H9 (cell line): ENCODE measurements at regions not wholly inside any gene's neighbourhood (a gene's known extent, or its start where the extent isn't known, plus 50 kb on each side); places are given as distances from the start of the nearest gene placed in this dataset.

Experiments used
- DNase-seq: peaks from one replicate; pipeline ENCODE4 v3.0.0-alpha.2; 2017
- H2AFZ ChIP-seq: one replicate; pipeline ENCODE4 v1.6.1; 2013; ENCODE audit warnings: mild to moderate bottlenecking, low read length, control low read depth, moderate library complexity
- H2AK5ac ChIP-seq: 2 replicates; pipeline ENCODE4 v1.6.1; 2013; ENCODE audit warnings: low read length, control low read depth, mixed read lengths; ENCODE audit not compliant: insufficient read length
- H2BK120ac ChIP-seq: one replicate; pipeline ENCODE4 v1.6.1; 2013; ENCODE audit warnings: low read depth, mild to moderate bottlenecking, low read length, control low read depth, inconsistent platforms; ENCODE audit not compliant: poor library complexity, severe bottlenecking
- H2BK12ac ChIP-seq: 2 replicates; pipeline ENCODE4 v1.6.1; 2013; ENCODE audit warnings: low read length, control low read depth, mixed read lengths, low read depth; ENCODE audit not compliant: insufficient read length
- H2BK15ac ChIP-seq: 2 replicates; pipeline ENCODE4 v1.6.1; 2013; ENCODE audit warnings: low read depth, low read length, control low read depth
- H2BK20ac ChIP-seq: one replicate; pipeline ENCODE4 v1.6.1; 2013; ENCODE audit warnings: low read depth, mild to moderate bottlenecking, low read length, control low read depth, inconsistent platforms; ENCODE audit not compliant: poor library complexity, severe bottlenecking
- H2BK5ac ChIP-seq: 2 replicates; pipeline ENCODE4 v1.6.1; 2013; ENCODE audit warnings: low read length, control low read depth, mixed read lengths; ENCODE audit not compliant: insufficient read length
- H3K14ac ChIP-seq: 2 replicates; pipeline ENCODE4 v1.6.1; 2013; ENCODE audit warnings: low read length, control low read depth; ENCODE audit not compliant: insufficient read depth
- H3K18ac ChIP-seq: 2 replicates; pipeline ENCODE4 v1.6.1; 2013; ENCODE audit warnings: low read depth, mild to moderate bottlenecking, mixed read lengths, low read length, control low read depth; ENCODE audit not compliant: insufficient read length
- H3K23ac ChIP-seq: 2 replicates; pipeline ENCODE4 v1.6.1; 2013; ENCODE audit warnings: low read length, control low read depth, mixed read lengths, low read depth; ENCODE audit not compliant: insufficient read length
- H3K23me2 ChIP-seq: 2 replicates; pipeline ENCODE4 v1.6.1; 2013; ENCODE audit warnings: low read depth, mild to moderate bottlenecking, mixed read lengths, low read length, control low read depth; ENCODE audit not compliant: insufficient read length, poor library complexity, severe bottlenecking
- H3K27ac ChIP-seq: 2 replicates; pipeline ENCODE4 v1.5.1; 2013; ENCODE audit warnings: low read length, control low read depth, mixed read lengths, low read depth; ENCODE audit not compliant: insufficient read length
- H3K27me3 ChIP-seq: 2 replicates; pipeline ENCODE4 v1.6.1; 2013; ENCODE audit warnings: low read length, control low read depth, inconsistent platforms; ENCODE audit not compliant: insufficient read depth
- H3K4ac ChIP-seq: 2 replicates; pipeline ENCODE4 v1.6.1; 2013; ENCODE audit warnings: low read depth, mild to moderate bottlenecking, control low read depth, inconsistent platforms, low read length, moderate library complexity
- H3K4me1 ChIP-seq: 2 replicates; pipeline ENCODE4 v1.6.1; 2013; ENCODE audit warnings: low read length, control low read depth, inconsistent platforms; ENCODE audit not compliant: insufficient read depth
- H3K4me2 ChIP-seq: 2 replicates; pipeline ENCODE4 v1.6.1; 2013; ENCODE audit warnings: low read length, control low read depth, mixed read lengths; ENCODE audit not compliant: insufficient read length, insufficient read depth
- H3K56ac ChIP-seq: 2 replicates; pipeline ENCODE4 v1.6.1; 2013; ENCODE audit warnings: low read depth, mild to moderate bottlenecking, mixed read lengths, low read length, control low read depth; ENCODE audit not compliant: insufficient read length
- H3K79me1 ChIP-seq: 2 replicates; pipeline ENCODE4 v1.6.1; 2013; ENCODE audit warnings: low read depth, mild to moderate bottlenecking, moderate library complexity, low read length, control low read depth, inconsistent platforms; ENCODE audit not compliant: insufficient read depth, poor library complexity, severe bottlenecking
- H3K79me2 ChIP-seq: 2 replicates; pipeline ENCODE4 v1.6.1; 2013; ENCODE audit warnings: low read length, control low read depth, inconsistent platforms; ENCODE audit not compliant: insufficient read depth
- H3K9ac ChIP-seq: 2 replicates; pipeline ENCODE4 v1.6.1; 2013; ENCODE audit warnings: low read length, control low read depth, mixed read lengths; ENCODE audit not compliant: insufficient read length; ENCODE audit errors: extremely low read depth
- H3K9me3 ChIP-seq: one replicate; pipeline ENCODE4 v1.6.1; 2013; ENCODE audit warnings: low read depth, low read length, inconsistent platforms; ENCODE audit not compliant: control insufficient read depth
- H3T11ph ChIP-seq: one replicate; pipeline ENCODE4 v1.6.1; 2013; ENCODE audit warnings: mild to moderate bottlenecking, low read length, control low read depth, inconsistent platforms
- H4K20me1 ChIP-seq: one replicate; pipeline ENCODE4 v1.6.1; 2013; ENCODE audit not compliant: control insufficient read depth, insufficient read length, insufficient read depth
- H4K5ac ChIP-seq: 2 replicates; pipeline ENCODE4 v1.6.1; 2013; ENCODE audit warnings: low read depth, mild to moderate bottlenecking, mixed read lengths, low read length, control low read depth; ENCODE audit not compliant: insufficient read length
- H4K8ac ChIP-seq: replicated peaks from 2 replicates; pipeline ENCODE4 v1.6.1; 2013; ENCODE audit warnings: low read length, control low read depth, mixed read lengths, low read depth; ENCODE audit not compliant: insufficient read length
- H4K91ac ChIP-seq: 2 replicates; pipeline ENCODE4 v1.6.1; 2013; ENCODE audit warnings: low read depth, mild to moderate bottlenecking, moderate library complexity, mixed read lengths, low read length, control low read depth; ENCODE audit not compliant: insufficient read length
- H3K27ac Mint-ChIP-seq, 3 experiments: 2 replicates in 2 of 3; 3 replicates in 1 of 3; pipeline ENCODE4 v1.8.0; 2020 to 2021; ENCODE audit warnings: mixed read lengths in 3 of 3, mild to moderate bottlenecking in 1 of 3, moderate library complexity in 1 of 3
- H3K27me3 Mint-ChIP-seq: 2 replicates; pipeline ENCODE4 v1.8.0; 2021; ENCODE audit warnings: low read depth, mild to moderate bottlenecking, moderate library complexity, mixed read lengths
- H3K36me3 Mint-ChIP-seq, 3 experiments: 2 replicates in 2 of 3; 3 replicates in 1 of 3; pipeline ENCODE4 v1.8.0; 2020 to 2021; ENCODE audit warnings: low read depth in 3 of 3, mixed read lengths in 3 of 3; ENCODE audit not compliant: insufficient read depth in 1 of 3
- H3K4me1 Mint-ChIP-seq, 2 experiments: 2 replicates each; pipeline ENCODE4 v1.8.0; 2020; ENCODE audit warnings: mixed read lengths in 2 of 2
- H3K4me3 Mint-ChIP-seq, 2 experiments: 2 replicates in 1 of 2; 3 replicates in 1 of 2; pipeline ENCODE4 v1.8.0; 2020 to 2021; ENCODE audit warnings: mild to moderate bottlenecking in 2 of 2, mixed read lengths in 2 of 2, moderate library complexity in 1 of 2
- H3K9me3 Mint-ChIP-seq, 2 experiments: 2 replicates in 1 of 2; 3 replicates in 1 of 2; pipeline ENCODE4 v1.8.0; 2020; ENCODE audit warnings: mild to moderate bottlenecking in 2 of 2, mixed read lengths in 2 of 2, moderate library complexity in 1 of 2
- WGBS: extraction: QIAGEN DNeasy Blood & Tissue Kit; methylation state at CpG from one replicate; pipeline ENCODE4 v1.1.7; 2013; ENCODE audit warnings: missing lambda C conversion rate, low lambda C conversion rate, mixed read lengths; ENCODE audit not compliant: insufficient read length; ENCODE audit errors: extremely low coverage; 5-methylcytosine and 5-hydroxymethylcytosine counted together
- TF ChIP-seq, protein P1 (sequence below): fragments of 200-600 bp; sonication (generic); conservative IDR thresholded peaks from 3 replicates; pipeline ENCODE4 v1.8.0; 2021; ENCODE audit warnings: antibody characterized with exemption, mild to moderate bottlenecking

DNA sequence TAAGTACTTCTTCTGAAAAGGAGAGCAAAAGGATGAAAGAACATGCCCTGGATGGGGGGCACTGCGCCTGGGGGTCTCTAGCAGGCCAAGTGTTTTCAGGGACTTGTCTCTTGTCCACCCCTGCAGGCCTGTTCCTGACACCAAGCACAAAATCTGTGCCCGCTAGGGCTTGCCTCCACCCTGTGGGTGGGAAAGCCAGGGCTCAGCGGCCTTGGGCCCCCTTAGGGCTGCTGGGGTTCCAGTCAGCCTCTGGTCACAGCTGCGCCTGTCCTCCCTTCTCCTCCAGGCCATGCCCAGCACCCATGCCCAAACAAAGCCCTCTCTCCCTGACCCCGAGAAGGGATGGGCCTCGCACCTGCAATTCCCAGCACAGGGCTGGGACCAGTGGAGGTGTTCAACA lies 71.1 kb upstream of the TRPM1 start:
- Histone ChIP-seq H4K20me1 (no peaks in the 10 kb centered on the region), H3K23ac (no peak overlapping the region), H2BK20ac (no peak overlapping the region), H4K5ac (no peak overlapping the region), H3K4me1 (no peaks in the 10 kb centered on the region), H4K91ac (no peak overlapping the region), H3K23me2 (no peaks in the 10 kb centered on the region), H3K79me1 (no peaks in the 10 kb centered on the region), H3K4me2 (no peak overlapping the region), H3K4ac (no peak overlapping the region), H3K79me2 (no peaks in the 10 kb centered on the region), H2AK5ac (no peak overlapping the region), H3K56ac (no peak overlapping the region), H2BK15ac (no peak overlapping the region), H2BK5ac (no peak overlapping the region), H2AFZ (no peak overlapping the region), H4K8ac (no peak overlapping the region), H3K18ac (no peak overlapping the region), H3K9ac (no peak overlapping the region), H3K27ac (no peak overlapping the region), H3K27me3 (no peaks in the 10 kb centered on the region), H3K9me3 (no peaks in the 10 kb centered on the region), H2BK12ac (no peak overlapping the region), H3K14ac (no peak overlapping the region), H2BK120ac (no peak overlapping the region), H3T11ph (no peak overlapping the region)
- H3K4me3 Mint-ChIP-seq, result no peak overlapping the region
- peaks cover 5 to 7% of the 10 kb centered on the region in 2 experiments for H3K4me1 Mint-ChIP-seq
- H3K9me3 Mint-ChIP-seq, result no peaks in the 10 kb centered on the region
- H3K27me3 Mint-ChIP-seq, result peaks cover 4% of the 10 kb centered on the region
- H3K27ac Mint-ChIP-seq, result no peak overlapping the region
- no CpG with 5 or more reads among the region's 6 CpGs for WGBS
- no peak for DNase-seq
- no peaks in the 10 kb centered on the region for H3K36me3 Mint-ChIP-seq
- TF ChIP-seq, protein P1, sequence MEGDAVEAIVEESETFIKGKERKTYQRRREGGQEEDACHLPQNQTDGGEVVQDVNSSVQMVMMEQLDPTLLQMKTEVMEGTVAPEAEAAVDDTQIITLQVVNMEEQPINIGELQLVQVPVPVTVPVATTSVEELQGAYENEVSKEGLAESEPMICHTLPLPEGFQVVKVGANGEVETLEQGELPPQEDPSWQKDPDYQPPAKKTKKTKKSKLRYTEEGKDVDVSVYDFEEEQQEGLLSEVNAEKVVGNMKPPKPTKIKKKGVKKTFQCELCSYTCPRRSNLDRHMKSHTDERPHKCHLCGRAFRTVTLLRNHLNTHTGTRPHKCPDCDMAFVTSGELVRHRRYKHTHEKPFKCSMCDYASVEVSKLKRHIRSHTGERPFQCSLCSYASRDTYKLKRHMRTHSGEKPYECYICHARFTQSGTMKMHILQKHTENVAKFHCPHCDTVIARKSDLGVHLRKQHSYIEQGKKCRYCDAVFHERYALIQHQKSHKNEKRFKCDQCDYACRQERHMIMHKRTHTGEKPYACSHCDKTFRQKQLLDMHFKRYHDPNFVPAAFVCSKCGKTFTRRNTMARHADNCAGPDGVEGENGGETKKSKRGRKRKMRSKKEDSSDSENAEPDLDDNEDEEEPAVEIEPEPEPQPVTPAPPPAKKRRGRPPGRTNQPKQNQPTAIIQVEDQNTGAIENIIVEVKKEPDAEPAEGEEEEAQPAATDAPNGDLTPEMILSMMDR, result no peak
